ENCODE measurements at regions not wholly inside any gene's neighbourhood (a gene's known extent, or its start where the extent isn't known, plus 50 kb on each side); places are given as distances from the start of the nearest gene placed in this dataset.

GRCh38 chr3:27542476-27542875 lies 58.3 kb upstream of the SLC4A7 start:
- Histone ChIP-seq H3K36me3 (replicated peaks in 1 of 2; ENCODE audit: insufficient read depth in 1 of 2, low read depth in 2 of 2) (no peaks in the 10 kb centered on the region), H3K9me3 (no peaks in the 10 kb centered on the region), H3K27ac (no peak overlapping the region), H3K4me1 (no peaks in the 10 kb centered on the region), H3K4me3 (no peak overlapping the region), H3K27me3 (no peaks in the 10 kb centered on the region)
- 73 to 78% methylated on average over 5 of the region's 5 CpGs for WGBS, 2 donors
- TF ChIP-seq CTCF (IDR thresholded peaks at IDR 0.05) (no peak), POLR2A (IDR thresholded peaks at IDR 0.05) (no peak)
- intact Hi-C loops (cut with DNase I): no loop called here
- no peak for DNase-seq
- no peak for ATAC-seq

- H3K4me1 ChIP-seq: no peaks in the 10 kb centered on the region
- ATAC-seq: no peak
- DNase-seq: no peak
- 79 to 85% methylated on average over 7 of the region's 7 CpGs for WGBS, 2 donors
- TF ChIP-seq CTCF (IDR thresholded peaks at IDR 0.05) (no peak), POLR2A (IDR thresholded peaks at IDR 0.05) (no peak)
- H3K9me3 ChIP-seq: no peaks in the 10 kb centered on the region
- no peak overlapping the region for H3K27ac ChIP-seq
- intact Hi-C loops (cut with DNase I): no loop called here
- no peaks in the 10 kb centered on the region for H3K36me3 ChIP-seq (replicated peaks in 1 of 2; ENCODE audit: insufficient read depth in 1 of 2, low read depth in 2 of 2)
- no peak overlapping the region for H3K4me3 ChIP-seq
- no peaks in the 10 kb centered on the region for H3K27me3 ChIP-seq
Observed at GRCh38 chr3:27540231-27540630, 56.0 kb upstream of the SLC4A7 start.

DNA sequence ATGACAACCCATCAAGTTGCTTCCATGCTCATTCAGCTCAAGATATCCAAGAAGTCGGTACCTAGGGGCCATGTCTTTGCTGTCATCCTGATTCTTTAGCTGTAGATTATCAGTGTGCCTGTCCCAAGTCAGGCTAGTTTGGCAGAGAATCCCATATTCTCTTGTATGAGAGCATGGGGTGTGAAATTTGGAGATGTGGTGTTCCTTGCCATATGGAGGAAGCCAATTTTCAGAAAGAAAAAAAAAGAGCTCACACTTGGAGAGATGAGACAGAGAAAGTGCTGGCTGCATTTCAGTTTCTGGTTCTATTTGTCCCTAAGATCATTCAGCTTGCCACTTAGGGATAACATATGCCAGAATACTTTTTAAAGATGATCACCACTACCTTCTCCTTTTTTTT lies 52.3 kb upstream of the SLC4A7 start:
- Histone ChIP-seq H3K27ac (no peak overlapping the region), H3K4me3 (no peak overlapping the region), H3K4me1 (no peaks in the 10 kb centered on the region), H3K36me3 (replicated peaks in 1 of 2; ENCODE audit: insufficient read depth in 1 of 2, low read depth in 2 of 2) (no peaks in the 10 kb centered on the region), H3K9me3 (no peaks in the 10 kb centered on the region), H3K27me3 (no peaks in the 10 kb centered on the region)
- 64 to 86% methylated on average over 1 of the region's 1 CpG for WGBS, 2 donors
- ATAC-seq (no peak), DNase-seq (no peak)
- TF ChIP-seq CTCF (IDR thresholded peaks at IDR 0.05) (no peak), POLR2A (IDR thresholded peaks at IDR 0.05) (no peak)
- intact Hi-C loops (cut with DNase I): no loop called here

DNA sequence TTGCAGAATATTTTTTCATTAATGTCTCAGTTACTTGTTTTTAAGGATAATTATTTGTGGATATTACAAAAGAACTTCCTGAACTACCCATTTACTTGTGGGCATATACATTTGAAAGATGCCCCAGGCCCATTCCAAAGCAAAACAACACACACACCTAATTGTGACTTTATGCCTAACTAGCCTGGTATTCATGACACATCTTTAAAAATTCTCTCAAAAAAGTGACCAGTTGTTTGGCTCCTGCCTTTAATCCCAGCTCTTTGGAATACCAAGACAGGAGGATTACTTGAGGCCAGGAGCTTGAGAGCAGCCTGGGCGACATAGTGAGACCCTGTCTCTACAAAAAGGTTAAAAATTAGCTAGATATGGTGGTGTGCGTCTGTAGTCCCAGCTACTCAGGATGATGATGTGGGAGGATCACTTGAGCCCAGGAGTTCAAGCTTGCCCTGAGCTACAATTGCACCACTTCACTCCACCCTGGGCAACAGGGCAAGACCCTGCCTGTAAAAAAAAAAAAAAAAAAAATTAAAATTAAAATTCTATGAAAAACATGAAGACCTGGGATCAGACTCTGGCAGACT lies 51.7 kb upstream of the SLC4A7 start:
- Histone ChIP-seq H3K27me3 (no peaks in the 10 kb centered on the region), H3K9me3 (no peaks in the 10 kb centered on the region), H3K36me3 (replicated peaks in 1 of 2; ENCODE audit: insufficient read depth in 1 of 2, low read depth in 2 of 2) (no peaks in the 10 kb centered on the region), H3K4me3 (no peak overlapping the region), H3K4me1 (no peaks in the 10 kb centered on the region), H3K27ac (no peak overlapping the region)
- TF ChIP-seq CTCF (IDR thresholded peaks at IDR 0.05) (no peak), POLR2A (IDR thresholded peaks at IDR 0.05) (no peak)
- DNase-seq: no peak
- intact Hi-C loops (cut with DNase I): no loop called here
- 69 to 71% methylated on average over 2 of the region's 2 CpGs for WGBS, 2 donors
- no peak for ATAC-seq

All from body of pancreas (tissue), 4 donors.